AG09309 (cell line): ENCODE measurements at regions not wholly inside any gene's neighbourhood (a gene's known extent, or its start where the extent isn't known, plus 50 kb on each side); places are given as distances from the start of the nearest gene placed in this dataset.

Source experiments
- DNase-seq: peaks from one replicate; pipeline ENCODE4 v3.0.0-alpha.2; 2010; ENCODE audit warnings: low read depth
- H3K4me3 ChIP-seq: 2 replicates; pipeline ENCODE4 v1.5.1; 2011; ENCODE audit warnings: mild to moderate bottlenecking, low read depth, low read length, moderate library complexity; ENCODE audit not compliant: control insufficient read depth
- TF ChIP-seq, protein P1 (sequence below): IDR thresholded peaks from 2 replicates; pipeline ENCODE4 v1.5.1; 2011; ENCODE audit warnings: mild to moderate bottlenecking, low read depth, low read length, inconsistent platforms; ENCODE audit not compliant: insufficient read depth, control insufficient read depth; ENCODE audit errors: missing control alignments

DNA sequence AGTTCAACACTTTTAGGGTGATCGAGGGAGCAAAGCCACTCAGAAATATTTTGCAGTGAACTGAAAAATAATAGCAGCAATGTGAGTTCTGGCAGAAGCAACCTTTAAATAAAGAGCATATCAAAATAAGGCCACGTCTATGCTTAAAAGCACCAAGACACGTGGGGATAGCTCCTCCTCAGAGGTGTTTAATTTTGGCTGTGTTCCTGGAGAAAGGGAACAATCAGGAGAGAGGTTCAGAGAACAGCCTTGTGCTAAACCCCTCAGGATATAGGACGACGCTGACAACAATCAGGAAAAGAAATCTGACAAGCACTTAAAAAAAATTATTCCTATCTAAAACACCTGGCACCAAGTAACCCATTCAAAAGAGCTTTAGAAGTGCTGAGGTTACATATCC, 471.9 kb upstream of the CELF2 start:
- no peak overlapping the region for H3K4me3 ChIP-seq
- DNase-seq = no peak
- TF ChIP-seq, protein P1, sequence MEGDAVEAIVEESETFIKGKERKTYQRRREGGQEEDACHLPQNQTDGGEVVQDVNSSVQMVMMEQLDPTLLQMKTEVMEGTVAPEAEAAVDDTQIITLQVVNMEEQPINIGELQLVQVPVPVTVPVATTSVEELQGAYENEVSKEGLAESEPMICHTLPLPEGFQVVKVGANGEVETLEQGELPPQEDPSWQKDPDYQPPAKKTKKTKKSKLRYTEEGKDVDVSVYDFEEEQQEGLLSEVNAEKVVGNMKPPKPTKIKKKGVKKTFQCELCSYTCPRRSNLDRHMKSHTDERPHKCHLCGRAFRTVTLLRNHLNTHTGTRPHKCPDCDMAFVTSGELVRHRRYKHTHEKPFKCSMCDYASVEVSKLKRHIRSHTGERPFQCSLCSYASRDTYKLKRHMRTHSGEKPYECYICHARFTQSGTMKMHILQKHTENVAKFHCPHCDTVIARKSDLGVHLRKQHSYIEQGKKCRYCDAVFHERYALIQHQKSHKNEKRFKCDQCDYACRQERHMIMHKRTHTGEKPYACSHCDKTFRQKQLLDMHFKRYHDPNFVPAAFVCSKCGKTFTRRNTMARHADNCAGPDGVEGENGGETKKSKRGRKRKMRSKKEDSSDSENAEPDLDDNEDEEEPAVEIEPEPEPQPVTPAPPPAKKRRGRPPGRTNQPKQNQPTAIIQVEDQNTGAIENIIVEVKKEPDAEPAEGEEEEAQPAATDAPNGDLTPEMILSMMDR = no peak

DNA sequence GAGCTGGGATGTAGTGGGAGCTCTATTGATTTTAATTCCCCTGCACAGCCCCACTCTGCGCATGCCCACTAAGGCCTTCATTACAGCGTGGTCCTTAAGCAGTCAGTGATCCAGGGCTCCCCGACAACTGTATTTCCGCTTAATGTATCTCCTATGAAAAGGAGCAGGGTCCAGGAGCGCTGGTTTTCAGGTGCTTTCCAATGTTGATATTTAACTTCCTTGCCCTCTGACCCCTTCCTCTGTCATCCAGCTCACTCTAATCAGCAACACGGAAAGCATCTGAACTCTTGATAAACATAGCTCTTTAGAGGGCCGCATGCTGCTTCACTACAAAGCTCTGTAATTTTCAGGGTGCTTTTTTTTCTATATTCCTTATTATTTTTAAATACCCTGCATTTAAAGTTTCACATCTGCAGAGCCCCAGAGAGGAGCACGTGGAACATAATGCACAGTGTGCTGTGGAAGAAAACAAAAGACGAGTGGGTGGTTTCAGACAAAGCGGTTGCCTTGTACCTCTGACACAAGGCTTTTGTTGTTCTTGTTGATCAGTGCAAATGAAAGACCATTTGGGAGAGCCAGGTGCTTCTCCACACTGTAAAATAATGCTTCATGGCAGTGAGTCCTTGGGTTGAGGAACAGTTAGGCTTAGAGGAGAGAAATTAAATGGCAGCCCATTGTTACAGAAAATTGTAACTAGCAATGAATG, 465.9 kb upstream of the CELF2 start:
- TF ChIP-seq, protein P1 = no peak
- no peak for DNase-seq
- H3K4me3 ChIP-seq = no peak overlapping the region

DNA sequence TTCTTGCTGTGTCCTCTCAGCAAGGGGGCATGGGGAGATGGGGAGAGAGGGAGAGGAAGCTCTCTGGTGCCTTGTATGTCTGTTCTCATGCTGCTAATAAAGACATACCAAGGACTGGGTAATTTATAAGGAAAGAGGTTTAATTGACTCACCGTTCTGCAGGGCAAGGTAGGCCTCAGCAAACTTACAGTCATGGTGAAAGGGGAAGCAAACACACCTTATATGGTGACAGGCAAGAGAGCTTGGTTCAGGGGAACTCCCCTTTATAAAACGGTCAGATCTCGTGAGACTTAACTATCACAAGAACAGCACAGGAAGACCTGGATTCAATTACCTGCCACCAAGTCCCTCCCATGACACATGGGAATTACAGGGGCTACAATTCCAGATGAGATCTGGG, 464.7 kb upstream of the CELF2 start:
- TF ChIP-seq, protein P1 = no peak
- no peak for DNase-seq
- no peak overlapping the region for H3K4me3 ChIP-seq

DNA sequence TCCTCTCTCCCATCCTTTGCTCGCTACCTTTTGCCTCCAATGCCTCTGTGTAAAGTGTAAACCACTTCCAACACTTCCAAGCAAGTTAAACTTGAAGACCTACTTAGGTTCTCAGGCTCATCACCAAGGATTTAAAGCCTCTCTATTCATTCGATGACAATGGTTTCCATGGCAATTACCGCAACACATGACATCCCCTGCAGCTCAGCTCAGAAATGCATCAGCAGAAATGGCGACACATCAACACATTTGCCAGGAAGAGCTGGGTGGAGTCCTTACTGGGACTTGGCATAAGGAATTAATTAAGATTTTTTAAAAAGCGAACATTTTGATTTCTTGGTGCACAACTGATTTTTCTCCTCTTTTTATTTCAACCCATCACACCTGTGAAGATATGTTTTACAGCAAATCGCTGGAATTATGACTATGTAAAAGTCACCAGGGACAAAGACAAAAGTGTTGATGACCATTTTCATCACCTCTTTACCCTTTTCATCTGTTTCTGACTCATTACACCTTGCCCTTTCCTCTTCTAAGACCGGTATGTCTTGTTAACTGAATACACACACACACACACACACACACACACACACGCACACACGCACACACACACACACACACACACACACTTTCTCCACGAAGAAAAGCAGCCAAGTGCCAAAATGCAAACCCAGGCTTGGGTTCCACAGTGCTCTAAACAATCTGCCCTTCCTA, 453.4 kb upstream of the CELF2 start:
- no peak overlapping the region for H3K4me3 ChIP-seq
- TF ChIP-seq, protein P1 = no peak
- no peak for DNase-seq

DNA sequence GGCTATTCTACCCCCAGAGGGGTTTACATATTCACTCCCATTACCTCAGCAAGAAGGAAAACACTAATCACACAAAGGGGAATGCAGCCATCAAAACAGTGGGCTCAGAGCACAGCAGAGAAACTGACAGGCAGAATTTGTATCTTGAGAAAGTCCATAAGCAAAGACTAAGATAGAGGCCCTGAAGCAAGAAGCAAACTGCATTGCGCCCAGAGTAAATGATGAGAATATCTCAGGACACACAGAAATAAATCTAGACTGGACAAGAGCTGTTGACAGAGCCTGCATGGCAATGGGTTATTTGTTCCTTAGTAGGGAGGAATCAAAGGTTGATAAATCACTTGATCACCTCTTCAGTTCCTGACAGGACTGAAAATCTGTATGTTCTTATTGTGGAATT, 440.7 kb upstream of the CELF2 start:
- TF ChIP-seq, protein P1 = no peak
- DNase-seq = no peak

DNA sequence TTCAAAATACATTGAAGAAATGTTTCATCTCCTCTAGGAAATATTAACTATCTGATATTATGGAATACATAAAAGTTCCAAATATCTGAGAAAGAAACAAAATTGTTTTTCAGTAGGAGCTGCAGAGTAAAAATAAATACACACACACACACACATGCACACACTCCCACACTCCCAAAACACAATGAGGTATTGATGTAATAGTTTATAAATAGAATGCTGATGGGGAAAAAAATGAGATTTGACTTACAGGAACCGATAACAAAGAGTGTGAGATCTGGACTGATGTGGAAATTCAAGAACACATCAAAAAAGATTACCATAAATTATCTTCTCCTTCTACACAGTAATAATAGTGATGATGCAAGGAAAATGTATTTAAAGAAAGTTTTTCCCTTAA, 438.0 kb upstream of the CELF2 start:
- no peak for DNase-seq
- TF ChIP-seq, protein P1 = no peak

More for the DNA sequence above, 440.7 kb upstream of the CELF2 start:
- no peak overlapping the region for H3K4me3 ChIP-seq

More for the DNA sequence above, 438.0 kb upstream of the CELF2 start:
- no peak overlapping the region for H3K4me3 ChIP-seq
